ENCODE measurements at regions not wholly inside any gene's neighbourhood (a gene's known extent, or its start where the extent isn't known, plus 50 kb on each side); places are given as distances from the start of the nearest gene placed in this dataset.

DNA sequence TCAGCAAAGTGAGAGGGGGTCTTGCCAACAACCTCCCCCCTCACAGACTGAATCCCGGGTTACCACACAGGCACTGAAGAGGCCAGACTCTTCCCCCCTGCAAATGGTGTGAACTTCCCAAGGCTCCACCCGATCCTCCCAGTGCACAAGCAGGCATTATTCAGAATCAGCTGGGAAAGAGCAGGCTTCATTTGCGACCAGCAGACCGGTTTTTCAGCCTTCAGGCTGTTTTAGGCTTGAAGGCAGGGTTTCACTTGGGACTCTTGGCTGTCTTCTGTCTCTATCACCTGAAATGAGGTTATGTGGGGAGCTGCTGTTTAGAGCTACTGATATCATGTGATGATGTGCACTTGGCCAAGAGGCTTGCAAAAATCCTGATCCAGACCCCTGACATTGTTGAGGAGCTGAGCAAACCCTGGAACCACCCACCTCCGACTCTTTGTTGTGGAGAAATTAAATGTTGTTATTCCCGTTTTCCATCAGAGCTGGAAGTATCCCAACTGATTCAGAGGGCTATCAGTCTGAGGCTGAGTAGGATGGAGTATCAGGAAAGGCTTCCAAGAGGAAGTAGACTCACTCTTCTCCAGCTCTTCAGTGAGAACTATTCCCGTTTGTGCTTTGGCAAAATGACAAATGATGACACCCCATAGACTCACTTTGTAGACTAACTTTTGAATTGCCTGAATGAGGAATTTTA, 63.3 kb upstream of the ZFR start:
- H3K9me3 ChIP-seq (ENCODE audit: low read depth, low read length), result no peaks in the 10 kb centered on the region
- peaks cover 5% of the 10 kb centered on the region for H3K27me3 ChIP-seq (ENCODE audit: insufficient read depth, low read length)
- peaks cover 41% of the 10 kb centered on the region for H3K4me1 ChIP-seq (ENCODE audit: insufficient read depth, low read length)
- no peak overlapping the region for H3K4me3 ChIP-seq (ENCODE audit: low read length)

DNA sequence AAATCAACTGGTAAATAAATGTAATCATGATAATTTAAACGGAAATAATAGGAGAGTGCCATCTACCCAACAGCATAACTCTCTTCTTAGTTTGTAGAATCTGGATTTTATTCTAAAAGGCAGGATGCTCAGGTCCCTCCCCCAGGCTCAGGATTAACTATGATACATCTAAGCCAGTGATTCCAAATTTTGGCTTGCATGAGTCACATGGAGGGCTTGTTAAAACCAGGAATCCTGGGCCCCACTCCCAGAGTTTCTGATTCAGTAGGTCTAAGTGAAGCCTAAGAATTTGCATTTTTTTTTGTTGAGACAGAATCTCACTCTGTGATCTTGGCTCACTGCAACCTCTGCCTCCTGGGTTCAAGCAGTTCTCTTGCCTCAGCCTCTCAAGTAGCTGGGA, 62.3 kb upstream of the ZFR start:
- Histone ChIP-seq H3K27me3 (ENCODE audit: insufficient read depth, low read length) (peaks cover 5% of the 10 kb centered on the region), H3K9me3 (ENCODE audit: low read depth, low read length) (no peaks in the 10 kb centered on the region), H3K4me1 (ENCODE audit: insufficient read depth, low read length) (peaks cover 41% of the 10 kb centered on the region), H3K4me3 (ENCODE audit: low read length) (no peak overlapping the region)

DNA sequence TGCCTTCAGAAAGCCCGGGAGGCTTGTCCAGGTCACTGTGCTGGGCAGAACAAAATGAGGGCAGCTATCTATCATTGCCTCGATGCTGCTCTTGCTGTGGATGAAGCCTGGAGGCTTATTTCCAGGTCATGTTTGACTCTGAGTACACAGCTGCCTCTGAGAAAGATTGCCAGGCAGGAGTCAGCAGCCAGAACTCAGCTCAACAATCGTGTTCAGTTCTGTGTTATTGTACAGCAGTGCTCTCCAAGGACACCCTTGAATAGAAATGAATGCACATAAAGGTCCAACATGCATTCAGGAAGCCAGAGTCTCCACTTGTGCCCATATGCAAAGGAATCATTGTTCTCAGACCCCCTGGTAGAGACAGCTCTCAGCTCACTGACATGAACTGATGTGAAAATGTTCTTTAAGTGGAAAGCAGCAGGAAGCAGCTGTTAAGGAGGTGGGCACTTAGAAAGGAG, 61.7 kb upstream of the ZFR start:
- Histone ChIP-seq H3K4me3 (ENCODE audit: low read length) (no peak overlapping the region), H3K4me1 (ENCODE audit: insufficient read depth, low read length) (peaks cover 41% of the 10 kb centered on the region), H3K9me3 (ENCODE audit: low read depth, low read length) (no peaks in the 10 kb centered on the region), H3K27me3 (ENCODE audit: insufficient read depth, low read length) (peaks cover 5% of the 10 kb centered on the region)

DNA sequence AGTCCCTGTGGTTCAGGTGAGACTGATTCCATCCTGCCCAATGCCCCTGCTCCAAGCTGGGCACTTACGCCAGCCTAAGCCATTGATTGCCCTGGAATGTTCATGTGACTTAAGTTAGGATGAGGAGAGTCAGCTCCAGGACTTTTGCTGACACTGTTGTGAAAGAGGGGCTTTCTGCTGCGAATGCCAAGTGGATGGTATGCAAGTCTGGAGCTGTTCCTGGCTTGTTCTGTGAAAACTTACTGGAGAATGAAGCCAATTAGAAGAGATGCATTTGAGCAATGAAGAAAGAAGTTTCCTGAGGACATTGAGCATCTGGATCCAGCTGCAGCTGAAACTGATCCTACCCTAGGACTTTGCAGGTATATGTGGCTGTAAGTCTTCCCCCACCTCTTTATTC, 61.2 kb upstream of the ZFR start:
- H3K27me3 ChIP-seq (ENCODE audit: insufficient read depth, low read length), result peaks cover 5% of the 10 kb centered on the region
- no peak overlapping the region for H3K4me3 ChIP-seq (ENCODE audit: low read length)
- H3K9me3 ChIP-seq (ENCODE audit: low read depth, low read length), result no peaks in the 10 kb centered on the region
- peaks cover 41% of the 10 kb centered on the region for H3K4me1 ChIP-seq (ENCODE audit: insufficient read depth, low read length)

DNA sequence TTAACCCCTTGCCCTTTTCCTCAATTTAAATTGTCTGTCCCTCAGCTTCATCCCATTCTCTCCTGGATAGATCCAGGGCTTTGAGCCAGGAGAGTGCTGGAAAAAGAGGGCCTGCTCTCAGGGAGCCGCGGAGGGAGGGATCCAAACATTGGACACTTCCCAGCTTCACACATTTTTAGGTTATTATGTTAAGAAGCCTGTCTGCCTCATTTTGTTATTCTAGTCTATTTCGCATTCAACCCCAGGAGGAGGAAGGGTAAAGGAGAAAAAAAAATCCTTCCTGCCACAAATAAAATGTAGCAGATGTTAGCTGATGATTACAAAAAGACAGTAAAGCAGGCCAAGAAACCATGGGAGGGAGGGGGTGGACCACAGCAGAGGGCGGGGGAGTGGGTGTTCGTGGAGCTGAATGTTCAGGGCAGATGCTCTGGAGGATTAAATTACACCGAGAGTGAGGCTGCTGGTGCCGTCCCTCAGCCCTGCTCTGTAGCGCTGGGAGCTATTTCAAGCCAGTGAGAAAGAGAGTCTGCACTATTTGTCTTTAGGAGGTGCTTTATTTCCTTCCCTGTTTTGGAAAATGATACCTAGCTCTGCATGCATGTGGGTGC, 60.6 kb upstream of the ZFR start:
- Histone ChIP-seq H3K4me1 (ENCODE audit: insufficient read depth, low read length) (peaks cover 41% of the 10 kb centered on the region), H3K9me3 (ENCODE audit: low read depth, low read length) (no peaks in the 10 kb centered on the region), H3K4me3 (ENCODE audit: low read length) (no peak overlapping the region), H3K27me3 (ENCODE audit: insufficient read depth, low read length) (peaks cover 5% of the 10 kb centered on the region)

DNA sequence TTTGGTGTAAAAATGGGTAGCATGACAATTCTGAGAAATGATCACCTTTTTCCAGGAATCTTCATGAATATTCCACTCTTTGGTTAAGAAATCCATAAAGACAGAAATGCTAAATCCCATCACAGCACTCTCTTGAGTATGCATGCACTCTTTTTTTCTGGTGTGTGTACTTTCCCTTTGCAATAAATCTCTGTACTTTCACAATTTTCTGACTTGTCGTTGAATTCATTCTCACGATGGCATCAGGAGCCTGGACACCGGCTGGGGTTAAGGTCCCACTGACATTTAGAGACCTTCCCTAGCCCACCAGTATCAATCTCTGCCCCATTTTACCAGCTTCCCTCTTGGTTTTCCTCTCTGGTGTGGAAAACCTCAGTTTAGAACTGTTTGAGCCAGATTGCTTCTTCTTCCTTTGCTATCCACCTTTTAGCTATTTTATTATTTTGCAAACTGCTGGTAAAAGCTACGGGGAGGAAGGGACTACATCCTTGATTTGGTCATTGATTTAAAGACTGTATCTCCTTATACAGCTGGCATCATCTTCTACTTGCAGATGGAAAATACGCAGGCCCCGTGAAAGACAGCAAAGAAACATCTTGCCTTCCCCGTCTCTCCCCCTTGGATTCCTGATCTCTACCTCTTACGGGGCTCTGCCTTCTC, 59.9 kb upstream of the ZFR start:
- Histone ChIP-seq H3K9me3 (ENCODE audit: low read depth, low read length) (no peaks in the 10 kb centered on the region), H3K4me3 (ENCODE audit: low read length) (no peak overlapping the region), H3K4me1 (ENCODE audit: insufficient read depth, low read length) (peaks cover 34% of the 10 kb centered on the region), H3K27me3 (ENCODE audit: insufficient read depth, low read length) (peaks cover 5% of the 10 kb centered on the region)

DNA sequence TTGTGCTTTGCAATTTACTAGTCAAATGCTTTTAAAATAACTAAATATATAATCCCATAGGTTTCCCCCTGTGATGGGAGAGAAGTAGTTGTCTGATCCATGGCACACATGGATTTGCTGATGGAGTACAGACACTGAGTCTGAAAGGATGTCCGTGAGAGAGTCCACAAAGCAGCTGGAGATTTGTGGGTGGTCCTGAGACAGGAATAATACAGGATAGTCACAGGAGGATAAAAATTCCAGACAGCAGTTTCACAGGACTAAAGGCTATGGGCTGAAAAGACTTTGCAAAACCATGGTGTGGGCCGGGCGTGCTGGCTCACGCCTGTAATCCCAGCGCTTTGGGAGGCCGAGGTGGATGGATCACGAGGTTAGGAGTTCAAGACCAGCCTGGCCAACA, 58.7 kb upstream of the ZFR start:
- peaks cover 33% of the 10 kb centered on the region for H3K4me1 ChIP-seq (ENCODE audit: insufficient read depth, low read length)
- no peaks in the 10 kb centered on the region for H3K9me3 ChIP-seq (ENCODE audit: low read depth, low read length)
- peaks cover 5% of the 10 kb centered on the region for H3K27me3 ChIP-seq (ENCODE audit: insufficient read depth, low read length)
- H3K4me3 ChIP-seq (ENCODE audit: low read length), result no peak overlapping the region

DNA sequence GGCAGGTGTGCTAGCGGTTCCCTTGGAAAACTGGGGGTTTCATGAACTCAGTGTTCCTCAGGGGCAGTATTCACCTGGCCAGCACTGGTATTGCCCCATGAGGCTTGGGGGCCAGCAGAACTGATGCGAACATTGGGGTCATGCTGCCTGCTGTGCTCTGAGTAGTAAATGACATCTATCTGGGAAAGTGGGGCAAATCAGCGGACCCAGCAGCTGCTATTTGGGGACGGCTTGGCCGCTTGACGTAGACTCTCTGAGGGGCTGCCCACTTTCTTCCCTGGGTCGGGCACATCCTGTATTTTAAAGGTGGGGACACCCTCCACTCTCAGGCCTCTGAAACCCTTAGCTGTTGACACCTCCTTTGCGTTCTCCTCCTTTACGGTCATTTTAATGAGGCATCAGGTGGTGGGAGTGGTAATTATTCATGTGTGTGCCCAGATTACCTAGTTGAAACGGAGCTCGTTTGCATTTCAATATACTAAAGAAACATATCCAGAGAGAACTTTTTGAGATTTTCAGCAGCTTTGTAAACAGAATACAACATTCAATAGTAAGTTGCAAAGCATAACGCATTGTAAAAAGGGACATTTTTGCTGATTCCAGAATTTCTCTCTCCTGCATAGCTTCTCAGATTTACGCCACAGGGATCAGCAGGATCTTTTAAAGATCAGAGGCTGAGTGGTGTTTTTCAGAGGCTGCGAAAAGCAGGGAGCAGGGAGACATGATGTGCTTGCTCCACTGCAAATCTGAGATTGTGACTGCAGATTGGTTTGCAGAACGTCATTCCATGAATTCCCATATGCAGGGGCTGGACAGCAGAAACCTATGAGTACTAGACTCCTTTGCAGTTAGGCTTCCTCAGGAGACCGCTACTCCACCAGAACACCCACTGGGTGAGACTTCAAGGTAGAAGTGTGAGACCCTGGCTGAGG, 56.8 kb upstream of the ZFR start:
- Histone ChIP-seq H3K27me3 (ENCODE audit: insufficient read depth, low read length) (peaks cover 5% of the 10 kb centered on the region), H3K4me1 (ENCODE audit: insufficient read depth, low read length) (peaks cover 37% of the 10 kb centered on the region), H3K9me3 (ENCODE audit: low read depth, low read length) (no peaks in the 10 kb centered on the region), H3K4me3 (ENCODE audit: low read length) (no peak overlapping the region)

DNA sequence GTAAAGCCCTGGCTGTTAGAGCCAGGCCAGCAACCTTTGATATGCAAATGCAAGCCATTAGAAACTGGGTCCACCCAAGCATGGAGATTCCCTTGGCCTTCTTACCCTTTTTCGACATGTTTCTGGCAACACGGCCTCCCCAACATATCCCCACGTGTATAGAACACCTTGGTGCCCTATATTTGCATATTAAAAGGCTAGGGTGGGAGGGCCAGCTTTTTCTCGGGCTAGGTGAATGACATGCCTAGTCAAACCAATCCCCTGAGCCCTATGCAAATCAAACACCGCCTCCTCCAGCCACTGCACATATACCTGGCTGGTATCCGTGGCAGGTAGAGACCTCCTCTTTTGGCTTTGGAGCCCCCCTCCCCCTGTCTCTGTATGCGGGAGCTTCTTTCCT, 55.6 kb upstream of the ZFR start:
- Histone ChIP-seq H3K9me3 (ENCODE audit: low read depth, low read length) (no peaks in the 10 kb centered on the region), H3K4me1 (ENCODE audit: insufficient read depth, low read length) (peaks cover 29% of the 10 kb centered on the region), H3K27me3 (ENCODE audit: insufficient read depth, low read length) (peaks cover 3% of the 10 kb centered on the region), H3K4me3 (ENCODE audit: low read length) (no peak overlapping the region)

DNA sequence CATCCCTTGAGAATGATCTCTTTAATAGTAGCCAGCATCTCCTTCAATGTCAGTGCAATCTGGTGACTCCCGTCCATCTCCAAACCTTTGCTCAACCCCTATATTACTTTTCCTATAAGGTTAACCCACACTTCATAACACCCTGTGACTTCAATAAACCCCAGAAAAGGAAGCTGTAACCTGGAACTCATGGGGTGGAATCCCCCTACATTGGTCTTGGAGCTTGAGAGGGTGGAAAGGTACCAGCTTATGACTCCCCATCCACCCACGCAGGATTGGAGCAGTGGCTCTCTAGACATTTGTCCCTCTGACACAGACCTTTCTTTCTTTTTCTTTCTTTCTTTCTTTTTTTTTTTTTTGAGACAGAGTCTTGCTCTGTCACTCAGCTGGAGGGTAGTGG, 54.7 kb upstream of the ZFR start:
- peaks cover under 1% of the 10 kb centered on the region for H3K27me3 ChIP-seq (ENCODE audit: insufficient read depth, low read length)
- no peak overlapping the region for H3K4me3 ChIP-seq (ENCODE audit: low read length)
- H3K4me1 ChIP-seq (ENCODE audit: insufficient read depth, low read length), result peaks cover 20% of the 10 kb centered on the region
- no peaks in the 10 kb centered on the region for H3K9me3 ChIP-seq (ENCODE audit: low read depth, low read length)

DNA sequence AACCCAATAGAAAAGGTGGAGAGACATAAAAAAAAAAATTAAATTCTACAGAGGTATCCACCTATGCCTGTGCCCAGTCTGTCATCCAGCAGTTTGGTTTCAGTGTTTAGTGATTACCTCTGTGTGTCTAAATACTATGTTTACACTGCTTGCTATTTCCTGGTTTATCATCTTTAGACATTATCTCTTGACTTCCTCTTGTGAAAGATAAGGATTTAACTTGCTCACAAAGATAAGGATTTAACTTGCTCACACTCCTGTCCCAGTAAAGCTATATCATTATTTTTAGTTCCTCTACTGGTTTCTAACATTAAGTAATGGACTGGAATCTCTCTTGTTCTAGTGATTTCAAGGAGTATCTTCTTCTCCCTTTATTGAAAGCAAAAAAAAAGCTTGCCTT, 53.9 kb upstream of the ZFR start:
- Histone ChIP-seq H3K27me3 (ENCODE audit: insufficient read depth, low read length) (no peaks in the 10 kb centered on the region), H3K4me1 (ENCODE audit: insufficient read depth, low read length) (peaks cover 17% of the 10 kb centered on the region), H3K9me3 (ENCODE audit: low read depth, low read length) (no peaks in the 10 kb centered on the region), H3K4me3 (ENCODE audit: low read length) (no peak overlapping the region)

DNA sequence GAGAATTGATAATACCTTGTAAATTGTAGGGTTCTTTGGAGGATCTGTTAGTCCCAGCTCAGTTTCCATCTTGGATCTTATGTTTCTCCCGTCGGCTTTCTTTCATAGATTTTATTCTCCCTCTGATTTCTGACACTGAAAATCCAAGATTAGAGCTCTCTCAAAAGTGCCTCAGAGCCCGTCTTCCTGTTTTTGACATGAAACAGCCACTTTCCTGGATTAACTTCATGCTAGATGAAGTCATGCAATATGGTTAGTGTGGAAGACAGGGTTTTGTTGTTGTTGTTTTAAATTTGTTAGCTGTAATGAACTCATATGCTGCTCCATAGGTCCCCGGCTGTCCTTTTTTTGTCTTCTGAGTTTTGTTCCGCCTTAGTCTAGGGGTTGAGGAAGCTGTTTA, 51.6 kb upstream of the ZFR start:
- Histone ChIP-seq H3K27me3 (ENCODE audit: insufficient read depth, low read length) (no peaks in the 10 kb centered on the region), H3K4me3 (ENCODE audit: low read length) (no peak overlapping the region), H3K4me1 (ENCODE audit: insufficient read depth, low read length) (peaks cover 17% of the 10 kb centered on the region), H3K9me3 (ENCODE audit: low read depth, low read length) (no peaks in the 10 kb centered on the region)

DNA sequence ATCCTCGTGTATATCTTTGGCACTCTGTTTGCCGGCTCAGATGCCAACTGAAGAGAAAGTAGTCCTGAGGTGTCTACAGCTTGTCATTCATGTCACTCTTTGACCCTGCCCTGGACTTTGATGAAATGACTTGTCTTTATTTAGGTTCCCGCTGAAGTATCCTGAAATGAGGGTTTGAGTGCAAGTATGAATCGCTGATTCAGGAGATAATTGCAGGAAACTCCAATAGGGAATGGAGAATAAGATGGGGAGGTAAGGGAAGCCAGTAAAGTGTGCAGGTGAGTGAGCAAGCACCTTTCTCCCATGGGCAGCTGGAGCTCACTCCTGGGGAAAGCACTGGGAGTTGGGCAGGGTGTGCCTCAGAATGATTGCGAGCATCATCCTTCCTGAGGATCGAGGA, 50.3 kb upstream of the ZFR start:
- H3K9me3 ChIP-seq (ENCODE audit: low read depth, low read length), result no peaks in the 10 kb centered on the region
- H3K27me3 ChIP-seq (ENCODE audit: insufficient read depth, low read length), result no peaks in the 10 kb centered on the region
- H3K4me3 ChIP-seq (ENCODE audit: low read length), result no peak overlapping the region
- peaks cover 17% of the 10 kb centered on the region for H3K4me1 ChIP-seq (ENCODE audit: insufficient read depth, low read length)

All from mononuclear cell (primary cell).